ENCODE measurements at regions not wholly inside any gene's neighbourhood (a gene's known extent, or its start where the extent isn't known, plus 50 kb on each side); places are given as distances from the start of the nearest gene placed in this dataset.

DNA sequence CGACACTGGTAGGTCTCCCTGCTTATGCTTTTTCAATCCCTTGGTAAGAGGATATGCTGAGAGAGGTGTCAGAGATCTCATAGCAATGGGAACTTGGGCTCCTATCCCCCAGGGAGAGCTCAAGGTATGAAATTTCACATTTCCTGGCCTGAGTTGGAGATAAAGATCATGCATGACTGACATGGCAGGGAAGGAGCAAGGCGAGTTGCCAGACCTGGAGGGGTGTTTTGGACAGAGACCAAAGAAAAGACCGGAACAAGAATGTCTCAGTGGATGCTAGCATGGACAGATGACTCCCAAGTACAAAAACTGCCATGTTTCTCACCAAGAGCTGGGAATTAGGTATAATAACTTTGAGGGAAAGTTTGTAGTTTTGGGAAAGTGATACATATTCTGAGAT is 334.1 kb upstream of the B3GALT2 start:
- H3K4me3 Mint-ChIP-seq, result no peak overlapping the region
- DNase-seq, result no peak
- no peaks in the 10 kb centered on the region for H3K9me3 Mint-ChIP-seq
- TF ChIP-seq, protein P1, sequence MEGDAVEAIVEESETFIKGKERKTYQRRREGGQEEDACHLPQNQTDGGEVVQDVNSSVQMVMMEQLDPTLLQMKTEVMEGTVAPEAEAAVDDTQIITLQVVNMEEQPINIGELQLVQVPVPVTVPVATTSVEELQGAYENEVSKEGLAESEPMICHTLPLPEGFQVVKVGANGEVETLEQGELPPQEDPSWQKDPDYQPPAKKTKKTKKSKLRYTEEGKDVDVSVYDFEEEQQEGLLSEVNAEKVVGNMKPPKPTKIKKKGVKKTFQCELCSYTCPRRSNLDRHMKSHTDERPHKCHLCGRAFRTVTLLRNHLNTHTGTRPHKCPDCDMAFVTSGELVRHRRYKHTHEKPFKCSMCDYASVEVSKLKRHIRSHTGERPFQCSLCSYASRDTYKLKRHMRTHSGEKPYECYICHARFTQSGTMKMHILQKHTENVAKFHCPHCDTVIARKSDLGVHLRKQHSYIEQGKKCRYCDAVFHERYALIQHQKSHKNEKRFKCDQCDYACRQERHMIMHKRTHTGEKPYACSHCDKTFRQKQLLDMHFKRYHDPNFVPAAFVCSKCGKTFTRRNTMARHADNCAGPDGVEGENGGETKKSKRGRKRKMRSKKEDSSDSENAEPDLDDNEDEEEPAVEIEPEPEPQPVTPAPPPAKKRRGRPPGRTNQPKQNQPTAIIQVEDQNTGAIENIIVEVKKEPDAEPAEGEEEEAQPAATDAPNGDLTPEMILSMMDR (IDR thresholded peaks at IDR 0.05), result no peak
- no peak overlapping the region for H3K27ac Mint-ChIP-seq
- no peaks in the 10 kb centered on the region; the same call in 1 of the 2 replicates for H3K4me1 Mint-ChIP-seq (ENCODE audit: low read depth)
- no peaks in the 10 kb centered on the region for H3K36me3 Mint-ChIP-seq (ENCODE audit: low read depth)
- no peaks in the 10 kb centered on the region for H3K27me3 Mint-ChIP-seq (ENCODE audit: insufficient read depth)

DNA sequence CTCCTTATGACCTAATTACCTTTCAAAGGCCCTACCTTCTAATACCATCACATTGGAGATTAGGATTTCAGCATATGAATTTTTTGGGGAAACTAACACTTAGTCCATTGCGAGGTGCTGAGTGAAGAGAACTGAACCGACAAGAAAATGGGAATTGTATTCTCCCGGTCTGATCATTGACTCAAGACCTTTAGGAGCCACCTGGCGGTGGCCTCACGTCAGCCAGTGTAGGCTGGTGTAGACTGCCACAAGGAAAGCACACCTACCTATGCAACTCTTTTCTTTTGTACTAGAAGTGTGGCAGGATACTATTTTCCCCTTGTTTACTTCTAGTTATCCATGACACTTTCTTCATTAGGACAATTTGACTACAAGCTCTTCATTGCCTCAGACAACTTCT is 333.5 kb upstream of the B3GALT2 start:
- Mint-ChIP-seq H3K9me3 (no peaks in the 10 kb centered on the region), H3K4me1 (ENCODE audit: low read depth) (no peaks in the 10 kb centered on the region; the same call in 1 of the 2 replicates), H3K4me3 (no peak overlapping the region), H3K36me3 (ENCODE audit: low read depth) (no peaks in the 10 kb centered on the region), H3K27ac (no peak overlapping the region), H3K27me3 (ENCODE audit: insufficient read depth) (no peaks in the 10 kb centered on the region)
- TF ChIP-seq, protein P1 (IDR thresholded peaks at IDR 0.05), result no peak
- DNase-seq, result no peak

DNA sequence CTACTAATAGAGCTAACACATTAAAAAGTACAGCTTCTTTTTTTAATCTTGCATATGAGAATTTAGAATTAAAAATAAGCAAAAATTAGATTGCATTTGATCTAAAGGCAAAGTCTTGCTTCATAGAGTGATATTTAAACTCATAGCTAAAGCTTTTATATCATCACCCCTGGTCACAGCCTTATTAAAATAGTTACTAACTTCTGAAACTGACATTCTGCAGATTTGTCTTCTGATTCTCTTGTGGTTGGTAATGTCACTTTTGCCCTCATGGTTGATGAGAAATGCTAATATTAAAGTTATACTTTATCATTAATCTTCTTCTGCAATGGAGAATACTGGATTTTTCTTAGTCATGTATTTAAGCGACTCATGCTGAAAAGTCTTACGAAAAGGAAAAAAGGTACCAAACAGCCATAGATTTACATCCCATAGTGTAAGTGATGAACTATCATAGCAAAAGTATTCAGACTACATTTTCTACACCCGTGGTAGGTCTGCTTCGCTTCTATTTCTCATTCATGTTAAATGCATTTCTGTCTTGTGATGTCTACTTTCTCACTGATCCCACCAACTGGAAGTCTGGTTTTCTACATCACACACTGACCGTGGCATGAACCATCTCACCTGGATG is 330.5 kb upstream of the B3GALT2 start:
- TF ChIP-seq, protein P1 (IDR thresholded peaks at IDR 0.05), result no peak
- H3K4me1 Mint-ChIP-seq (ENCODE audit: low read depth), result no peaks in the 10 kb centered on the region
- no peak for DNase-seq
- H3K4me3 Mint-ChIP-seq, result no peak overlapping the region
- peaks cover 2% of the 10 kb centered on the region; the same call in 1 of the 2 replicates for H3K36me3 Mint-ChIP-seq (ENCODE audit: low read depth)
- H3K27me3 Mint-ChIP-seq (ENCODE audit: insufficient read depth), result no peaks in the 10 kb centered on the region
- no peak overlapping the region for H3K27ac Mint-ChIP-seq
- H3K9me3 Mint-ChIP-seq, result peaks cover 2% of the 10 kb centered on the region

DNA sequence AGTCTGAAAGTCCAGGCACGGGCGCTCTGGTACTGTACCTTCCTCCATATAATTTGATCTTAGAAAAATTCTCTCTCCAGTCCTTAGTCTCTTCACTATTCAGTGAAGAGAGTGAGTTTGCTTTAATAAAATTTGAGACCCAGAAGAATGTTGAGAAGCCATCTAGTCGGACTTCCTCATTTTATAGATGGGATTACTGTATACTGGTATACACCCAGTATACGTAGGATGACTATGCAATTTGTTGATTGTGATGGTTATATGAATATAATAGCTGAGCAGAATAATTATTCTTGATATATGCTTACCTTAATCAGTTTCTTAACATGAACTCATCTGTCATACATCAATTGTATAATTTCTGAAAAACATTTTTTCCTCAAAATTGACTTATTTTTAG is 328.0 kb upstream of the B3GALT2 start:
- Mint-ChIP-seq H3K9me3 (peaks cover 5% of the 10 kb centered on the region), H3K36me3 (ENCODE audit: low read depth) (peaks cover 6% of the 10 kb centered on the region; the same call in 1 of the 2 replicates), H3K4me3 (no peak overlapping the region), H3K4me1 (ENCODE audit: low read depth) (no peaks in the 10 kb centered on the region), H3K27ac (no peak overlapping the region), H3K27me3 (ENCODE audit: insufficient read depth) (no peaks in the 10 kb centered on the region)
- TF ChIP-seq, protein P1 (IDR thresholded peaks at IDR 0.05), result no peak
- no peak for DNase-seq

DNA sequence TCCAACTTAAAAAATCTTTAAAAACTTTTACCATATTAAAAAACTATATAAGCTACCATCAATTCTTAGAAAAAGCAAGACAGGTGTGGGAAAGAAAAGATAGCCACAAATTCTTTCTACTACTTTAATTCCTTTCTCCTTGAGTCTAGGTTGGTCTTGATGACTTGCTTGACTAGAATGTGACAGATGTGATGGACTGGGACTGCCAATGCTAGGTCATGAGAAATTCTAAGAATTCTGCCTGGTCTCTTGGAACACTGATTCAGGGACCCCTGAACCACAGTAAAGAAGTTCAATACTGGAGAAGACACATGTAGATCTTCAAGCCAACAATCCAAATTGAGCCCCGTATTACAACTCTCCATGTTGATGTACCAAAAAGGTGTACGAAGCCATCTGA is 326.6 kb upstream of the B3GALT2 start:
- TF ChIP-seq, protein P1 (IDR thresholded peaks at IDR 0.05), result no peak
- H3K27ac Mint-ChIP-seq, result no peak overlapping the region

More for the DNA sequence above, 326.6 kb upstream of the B3GALT2 start:
- Mint-ChIP-seq H3K27me3 (ENCODE audit: insufficient read depth) (no peaks in the 10 kb centered on the region; the same call in 1 of the 2 replicates), H3K9me3 (peaks cover 5% of the 10 kb centered on the region), H3K36me3 (ENCODE audit: low read depth) (peaks cover 6% of the 10 kb centered on the region; the same call in 1 of the 2 replicates), H3K4me1 (ENCODE audit: low read depth) (no peaks in the 10 kb centered on the region), H3K4me3 (no peak overlapping the region)
- DNase-seq, result no peak
